PC-3 (cell line): ENCODE measurements at regions not wholly inside any gene's neighbourhood (a gene's known extent, or its start where the extent isn't known, plus 50 kb on each side); places are given as distances from the start of the nearest gene placed in this dataset.

ENCODE experiments used
- ATAC-seq: fragments of 200-7000 bp; cut with Tn5 transposase; 2 replicates; pipeline ENCODE4 v1.9.1; 2020; ENCODE audit warnings: mild to moderate bottlenecking, moderate library complexity
- BruUV-seq: library from RNA; stranded (reverse); fragments of 400-500 nt; replicated peaks from 2 replicates; lab custom pipeline; 2021; lab: Mats Ljungman, UMichigan
- CTCF ChIA-PET: fragments of 300-600 bp; sonication (Branson Sonifier 250); formaldehyde crosslinking; loops from one replicate; lab custom pipeline; 2022; ENCODE audit warnings: antibody characterized with exemption; lab: Charles Lee
- POLR2A ChIA-PET: fragments of 300-600 bp; sonication (Branson Sonifier 250); formaldehyde crosslinking; loops from one replicate; lab custom pipeline; 2022; ENCODE audit warnings: antibody characterized with exemption; ENCODE audit not compliant: unreplicated experiment; lab: Charles Lee
- DNase-seq: peaks from one replicate; pipeline ENCODE4 v3.0.0-alpha.2; 2015
- H2AFZ ChIP-seq: fragments of 300-600 bp; sonication (generic); 2 replicates; pipeline ENCODE4 v1.6.0; 2016; ENCODE audit warnings: antibody characterized with exemption, low read length
- H3F3A ChIP-seq: fragments of 300-600 bp; sonication (generic); one replicate; pipeline ENCODE4 v1.6.0; 2017; ENCODE audit warnings: antibody characterized with exemption, low read length, control low read depth, mild to moderate bottlenecking; ENCODE audit not compliant: unreplicated experiment
- H3K27ac ChIP-seq: fragments of 300-600 bp; sonication (generic); 2 replicates; pipeline ENCODE4 v1.5.1; 2016; ENCODE audit warnings: mild to moderate bottlenecking, low read length
- H3K27me3 ChIP-seq: fragments of 300-600 bp; sonication (generic); 2 replicates; pipeline ENCODE4 v1.6.1; 2016; ENCODE audit warnings: low read length, mixed read lengths
- H3K36me3 ChIP-seq: fragments of 300-600 bp; sonication (generic); 2 replicates; pipeline ENCODE4 v1.6.1; 2016; ENCODE audit warnings: low read depth, mixed run types, low read length, mixed read lengths
- H3K4me1 ChIP-seq: fragments of 300-600 bp; sonication (generic); 2 replicates; pipeline ENCODE4 v1.5.1; 2016; ENCODE audit warnings: low read length; ENCODE audit not compliant: insufficient read depth
- H3K4me2 ChIP-seq: fragments of 300-600 bp; sonication (generic); 2 replicates; pipeline ENCODE4 v1.6.0; 2016; ENCODE audit warnings: low read length
- H3K4me3 ChIP-seq: fragments of 300-600 bp; sonication (generic); 2 replicates; pipeline ENCODE4 v1.5.1; 2016; ENCODE audit warnings: mild to moderate bottlenecking, low read length, mixed read lengths
- H3K79me2 ChIP-seq: fragments of 300-600 bp; sonication (generic); 2 replicates; pipeline ENCODE4 v1.6.1; 2017; ENCODE audit warnings: low read length, mixed read lengths
- H3K9ac ChIP-seq: fragments of 300-600 bp; sonication (generic); 2 replicates; pipeline ENCODE4 v1.6.0; 2016; ENCODE audit warnings: mild to moderate bottlenecking, low read length
- H3K9me2 ChIP-seq: fragments of 300-600 bp; sonication (generic); replicated peaks from 2 replicates; pipeline ENCODE4 v1.6.1; 2016; ENCODE audit warnings: mixed run types, low read length, mixed read lengths
- H3K9me3 ChIP-seq: fragments of 300-600 bp; sonication (generic); 2 replicates; pipeline ENCODE4 v1.6.1; 2016; ENCODE audit warnings: low read length, mixed read lengths
- H4K20me1 ChIP-seq: fragments of 300-600 bp; sonication (generic); 2 replicates; pipeline ENCODE4 v1.6.1; 2016; ENCODE audit warnings: low read length, mixed read lengths
- EZH2 ChIP-seq: fragments of 300-600 bp; sonication (generic); IDR thresholded peaks from one replicate; pipeline ENCODE4 v1.6.1; 2017; ENCODE audit warnings: antibody characterized with exemption, mild to moderate bottlenecking, low read length; ENCODE audit not compliant: unreplicated experiment
- EZH2phosphoT487 ChIP-seq: fragments of 300-600 bp; sonication (generic); IDR thresholded peaks from 2 replicates; pipeline ENCODE4 v1.6.1; 2018; ENCODE audit warnings: mild to moderate bottlenecking, antibody characterized with exemption, low read length, borderline replicate concordance
- intact Hi-C: fragments of 100-400 bp; cut with micrococcal nuclease; formaldehyde crosslinking; loops from 2 replicates; pipeline ENCODE4 v1.9.0; 2023
- TF ChIP-seq, protein P1 (sequence below): fragments of 300-600 bp; sonication (generic); conservative IDR thresholded peaks from 2 replicates; pipeline ENCODE4 v1.5.1; 2017; ENCODE audit warnings: antibody characterized with exemption, low read depth, mild to moderate bottlenecking, low read length

DNA sequence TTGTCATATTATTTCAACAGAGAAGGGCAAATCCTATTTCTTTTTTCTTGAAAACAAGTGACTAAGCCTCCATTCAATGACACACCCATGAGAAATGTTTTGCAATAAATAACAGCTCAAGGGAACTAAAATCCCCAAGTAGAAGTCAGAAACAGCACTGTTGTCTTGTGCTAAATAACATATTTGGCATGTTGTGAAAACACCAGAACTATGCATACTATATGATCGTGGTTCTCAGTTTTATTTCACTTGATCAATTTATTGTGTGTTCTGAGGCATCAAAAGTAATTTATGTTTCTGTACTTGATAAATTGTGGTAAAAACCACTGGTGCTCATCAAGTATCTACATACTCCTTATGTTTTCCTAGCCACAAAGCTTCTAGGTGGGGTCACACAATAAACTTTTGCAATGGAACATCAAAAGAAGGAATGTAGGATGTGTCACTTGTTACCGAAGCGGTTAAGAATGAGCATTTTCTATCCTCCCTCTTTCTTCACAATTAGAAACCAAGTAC is 691.7 kb upstream of the CBLB start:
- H3K4me2 ChIP-seq, result peak overlapping the region; percentile 68
- peak; percentile 74 for DNase-seq
- POLR2A ChIA-PET, result no interaction called here
- CTCF ChIA-PET, result interaction anchor here (0.6 kb wide), 2 partner anchors 42 to 654 kb away, joined by 3 read pairs; no protein-coding TSS in a partner anchor
- H3K4me3 ChIP-seq, result peak overlapping the region; percentile 12; the same call in 1 of the 2 replicates
- no peaks in the 10 kb centered on the region for H3K9me2 ChIP-seq
- no peak overlapping the region for H3K9ac ChIP-seq
- no peaks in the 10 kb centered on the region for H3K79me2 ChIP-seq
- H3K27ac ChIP-seq, result peak overlapping the region; percentile 51
- H3K27me3 ChIP-seq, result no peaks in the 10 kb centered on the region
- H2AFZ ChIP-seq, result peak overlapping the region; percentile 8; the same call in 1 of the 2 replicates
- peaks cover 14% of the 10 kb centered on the region for H3K4me1 ChIP-seq
- H3K36me3 ChIP-seq, result no peaks in the 10 kb centered on the region
- no peak for TF ChIP-seq EZH2phosphoT487
- TF ChIP-seq, protein P1, sequence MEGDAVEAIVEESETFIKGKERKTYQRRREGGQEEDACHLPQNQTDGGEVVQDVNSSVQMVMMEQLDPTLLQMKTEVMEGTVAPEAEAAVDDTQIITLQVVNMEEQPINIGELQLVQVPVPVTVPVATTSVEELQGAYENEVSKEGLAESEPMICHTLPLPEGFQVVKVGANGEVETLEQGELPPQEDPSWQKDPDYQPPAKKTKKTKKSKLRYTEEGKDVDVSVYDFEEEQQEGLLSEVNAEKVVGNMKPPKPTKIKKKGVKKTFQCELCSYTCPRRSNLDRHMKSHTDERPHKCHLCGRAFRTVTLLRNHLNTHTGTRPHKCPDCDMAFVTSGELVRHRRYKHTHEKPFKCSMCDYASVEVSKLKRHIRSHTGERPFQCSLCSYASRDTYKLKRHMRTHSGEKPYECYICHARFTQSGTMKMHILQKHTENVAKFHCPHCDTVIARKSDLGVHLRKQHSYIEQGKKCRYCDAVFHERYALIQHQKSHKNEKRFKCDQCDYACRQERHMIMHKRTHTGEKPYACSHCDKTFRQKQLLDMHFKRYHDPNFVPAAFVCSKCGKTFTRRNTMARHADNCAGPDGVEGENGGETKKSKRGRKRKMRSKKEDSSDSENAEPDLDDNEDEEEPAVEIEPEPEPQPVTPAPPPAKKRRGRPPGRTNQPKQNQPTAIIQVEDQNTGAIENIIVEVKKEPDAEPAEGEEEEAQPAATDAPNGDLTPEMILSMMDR, result no peak
- no peak for TF ChIP-seq EZH2
- intact Hi-C loops, result no loop called here
- no TSS peak for BruUV-seq
- no peaks in the 10 kb centered on the region for H3K9me3 ChIP-seq
- H3F3A ChIP-seq, result no peaks in the 10 kb centered on the region
- peak; percentile 84 for ATAC-seq
- H4K20me1 ChIP-seq, result no peaks in the 10 kb centered on the region

DNA sequence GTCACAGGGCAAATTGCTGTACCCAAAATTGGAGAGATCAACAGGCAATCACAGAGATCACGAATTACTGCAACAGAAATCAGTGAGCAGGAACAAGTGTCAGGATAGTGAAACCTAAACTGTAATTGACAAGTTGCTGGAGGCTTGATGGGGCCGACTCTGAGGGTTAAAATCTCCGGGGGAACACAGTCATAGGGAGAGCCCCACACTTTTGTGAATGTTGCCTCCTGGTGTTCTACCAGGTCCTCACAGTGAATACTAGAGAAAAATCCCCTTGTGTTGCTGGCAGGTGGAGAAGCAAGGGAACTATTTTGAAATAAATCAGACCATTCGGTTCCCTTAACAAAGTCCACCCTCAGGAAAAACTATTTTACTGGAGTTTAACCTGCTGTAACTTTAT is 697.5 kb upstream of the CBLB start:
- intact Hi-C loops, result no loop called here
- Histone ChIP-seq H3K36me3 (no peaks in the 10 kb centered on the region), H3K4me3 (no peak overlapping the region), H3K27ac (no peak overlapping the region), H3K27me3 (no peaks in the 10 kb centered on the region), H3K79me2 (no peaks in the 10 kb centered on the region), H3K9me2 (no peaks in the 10 kb centered on the region), H2AFZ (no peak overlapping the region), H3F3A (no peaks in the 10 kb centered on the region), H3K4me1 (peaks cover under 1% of the 10 kb centered on the region), H3K9ac (no peak overlapping the region), H3K9me3 (no peaks in the 10 kb centered on the region), H3K4me2 (no peak overlapping the region), H4K20me1 (no peaks in the 10 kb centered on the region)
- POLR2A ChIA-PET, result no interaction called here
- ATAC-seq (no peak), DNase-seq (no peak)
- BruUV-seq, result no TSS peak
- CTCF ChIA-PET, result no interaction called here
- TF ChIP-seq EZH2 (no peak), EZH2phosphoT487 (no peak)
- TF ChIP-seq, protein P1, result no peak; the same call in 1 of the 2 replicates

DNA sequence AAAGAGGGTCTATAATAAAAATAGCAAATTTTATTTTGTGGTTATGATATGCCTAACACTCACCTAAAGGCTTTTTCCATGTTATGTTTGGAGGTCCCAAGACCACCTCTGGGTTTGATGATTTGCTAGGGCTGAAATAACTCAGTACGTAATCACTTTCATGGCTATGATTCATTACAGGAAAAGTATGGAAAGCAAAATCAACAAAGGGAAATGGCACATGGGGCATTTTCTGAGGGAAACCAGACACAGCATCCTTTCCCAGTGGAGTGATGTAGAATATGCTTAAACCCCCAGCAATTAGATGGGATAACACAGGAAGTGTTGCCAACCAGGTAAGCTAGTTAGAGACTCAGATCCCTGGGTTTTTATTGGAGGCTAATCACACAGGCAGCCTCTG is 701.6 kb upstream of the CBLB start:
- Histone ChIP-seq H3K9ac (no peak overlapping the region), H3K9me2 (no peaks in the 10 kb centered on the region), H2AFZ (no peak overlapping the region), H3K4me3 (no peak overlapping the region), H3K9me3 (no peaks in the 10 kb centered on the region), H3K79me2 (no peaks in the 10 kb centered on the region), H4K20me1 (no peaks in the 10 kb centered on the region), H3K27me3 (no peaks in the 10 kb centered on the region), H3K27ac (no peak overlapping the region), H3K4me2 (no peak overlapping the region), H3K36me3 (no peaks in the 10 kb centered on the region), H3F3A (no peaks in the 10 kb centered on the region), H3K4me1 (no peaks in the 10 kb centered on the region)
- intact Hi-C loops, result no loop called here
- ChIA-PET CTCF (no interaction called here), POLR2A (no interaction called here)
- DNase-seq, result peak; percentile 13
- BruUV-seq, result no TSS peak
- no peak for ATAC-seq
- TF ChIP-seq EZH2, result no peak
- TF ChIP-seq EZH2phosphoT487, result no peak
- TF ChIP-seq, protein P1, result no peak
